OCI-LY3 (cell line): ENCODE measurements at regions not wholly inside any gene's neighbourhood (a gene's known extent, or its start where the extent isn't known, plus 50 kb on each side); places are given as distances from the start of the nearest gene placed in this dataset.

ENCODE experiments used
- H2AFZ ChIP-seq: fragments of 200-600, 300-600 bp; shearing (Covaris generic); 2 replicates; pipeline ENCODE4 v1.6.0; 2014; ENCODE audit warnings: antibody characterized with exemption, low read depth, low read length
- H3K27ac ChIP-seq: fragments of 200-600, 300-600 bp; sonication (generic); 2 replicates; pipeline ENCODE4 v1.5.1; 2014; ENCODE audit warnings: mild to moderate bottlenecking, low read length, moderate library complexity, mixed read lengths
- H3K27me3 ChIP-seq: fragments of 200-600, 300-600 bp; sonication (generic); 2 replicates; pipeline ENCODE4 v1.6.1; 2014; ENCODE audit warnings: low read depth, low read length, mixed read lengths
- H3K36me3 ChIP-seq: fragments of 200-600, 300-600 bp; sonication (generic); replicated peaks from 2 replicates; pipeline ENCODE3; 2014; ENCODE audit warnings: low read depth, low read length, mixed read lengths
- H3K4me1 ChIP-seq: fragments of 300-600, 200-600 bp; sonication (generic); 2 replicates; pipeline ENCODE4 v1.6.1; 2014; ENCODE audit warnings: low read length, mixed read lengths
- H3K4me2 ChIP-seq: fragments of 200-600, 300-600 bp; sonication (generic); 2 replicates; pipeline ENCODE4 v1.6.1; 2014; ENCODE audit warnings: low read length, mixed read lengths
- H3K4me3 ChIP-seq: fragments of 300-600, 200-600 bp; sonication (generic); 2 replicates; pipeline ENCODE4 v1.5.1; 2014; ENCODE audit warnings: antibody characterized with exemption, mild to moderate bottlenecking, low read length, moderate library complexity
- H3K79me2 ChIP-seq: fragments of 300-600, 200-600 bp; shearing (Covaris generic); 2 replicates; pipeline ENCODE4 v1.6.1; 2014; ENCODE audit warnings: mild to moderate bottlenecking, low read length, mixed read lengths
- H3K9ac ChIP-seq: fragments of 300-600, 200-600 bp; shearing (Covaris generic); 2 replicates; pipeline ENCODE4 v1.6.0; 2014; ENCODE audit warnings: mild to moderate bottlenecking, low read length, moderate library complexity
- H3K9me3 ChIP-seq: fragments of 200-600, 300-600 bp; shearing (Covaris generic); 2 replicates; pipeline ENCODE4 v1.6.1; 2014; ENCODE audit warnings: low read length, mixed read lengths; ENCODE audit not compliant: insufficient read depth
- H4K20me1 ChIP-seq: fragments of 200-600, 300-600 bp; sonication (generic); 2 replicates; pipeline ENCODE4 v1.6.1; 2016; ENCODE audit warnings: low read length, mixed read lengths; ENCODE audit not compliant: insufficient read depth
- EZH2phosphoT487 ChIP-seq: fragments of 200-600 bp; shearing (Covaris generic); IDR thresholded peaks from 2 replicates; pipeline ENCODE4 v1.6.1; 2018; ENCODE audit warnings: antibody characterized with exemption, mixed run types, low read depth
- TF ChIP-seq, protein P1 (sequence below): fragments of 200-600, 300-600 bp; sonication (generic); IDR thresholded peaks from 2 replicates; pipeline ENCODE4 v1.5.1; 2014; ENCODE audit warnings: antibody characterized with exemption, low read length, low read depth

DNA sequence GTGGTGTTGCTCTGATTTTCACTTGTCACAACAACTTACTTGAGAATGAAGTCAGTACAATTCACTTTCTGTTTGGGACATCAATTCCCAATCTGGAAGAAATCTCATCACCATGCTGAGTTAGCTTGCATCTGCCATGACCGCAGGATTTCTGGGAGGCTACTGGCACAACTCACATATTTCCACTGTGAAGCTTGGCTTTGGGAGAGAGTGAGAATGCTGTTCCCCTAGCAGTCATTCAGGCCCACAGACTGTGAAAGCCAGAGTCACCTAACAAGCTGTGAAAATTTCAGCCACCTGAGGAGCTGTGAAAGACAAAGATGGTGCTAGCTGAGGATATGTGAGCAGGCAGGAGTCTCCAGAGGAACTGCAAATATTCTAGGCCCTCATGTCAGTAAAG is 365.2 kb upstream of the TUSC1 start:
- TF ChIP-seq, protein P1, sequence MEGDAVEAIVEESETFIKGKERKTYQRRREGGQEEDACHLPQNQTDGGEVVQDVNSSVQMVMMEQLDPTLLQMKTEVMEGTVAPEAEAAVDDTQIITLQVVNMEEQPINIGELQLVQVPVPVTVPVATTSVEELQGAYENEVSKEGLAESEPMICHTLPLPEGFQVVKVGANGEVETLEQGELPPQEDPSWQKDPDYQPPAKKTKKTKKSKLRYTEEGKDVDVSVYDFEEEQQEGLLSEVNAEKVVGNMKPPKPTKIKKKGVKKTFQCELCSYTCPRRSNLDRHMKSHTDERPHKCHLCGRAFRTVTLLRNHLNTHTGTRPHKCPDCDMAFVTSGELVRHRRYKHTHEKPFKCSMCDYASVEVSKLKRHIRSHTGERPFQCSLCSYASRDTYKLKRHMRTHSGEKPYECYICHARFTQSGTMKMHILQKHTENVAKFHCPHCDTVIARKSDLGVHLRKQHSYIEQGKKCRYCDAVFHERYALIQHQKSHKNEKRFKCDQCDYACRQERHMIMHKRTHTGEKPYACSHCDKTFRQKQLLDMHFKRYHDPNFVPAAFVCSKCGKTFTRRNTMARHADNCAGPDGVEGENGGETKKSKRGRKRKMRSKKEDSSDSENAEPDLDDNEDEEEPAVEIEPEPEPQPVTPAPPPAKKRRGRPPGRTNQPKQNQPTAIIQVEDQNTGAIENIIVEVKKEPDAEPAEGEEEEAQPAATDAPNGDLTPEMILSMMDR, result no peak
- no peak for TF ChIP-seq EZH2phosphoT487
- Histone ChIP-seq H3K79me2 (no peaks in the 10 kb centered on the region), H2AFZ (no peak overlapping the region; the same call in 1 of the 2 replicates), H3K9ac (no peak overlapping the region), H3K4me3 (no peak overlapping the region), H3K36me3 (no peaks in the 10 kb centered on the region), H4K20me1 (no peaks in the 10 kb centered on the region), H3K27me3 (no peaks in the 10 kb centered on the region), H3K9me3 (no peaks in the 10 kb centered on the region; the same call in 1 of the 2 replicates), H3K4me2 (no peak overlapping the region), H3K4me1 (no peaks in the 10 kb centered on the region), H3K27ac (no peak overlapping the region)

DNA sequence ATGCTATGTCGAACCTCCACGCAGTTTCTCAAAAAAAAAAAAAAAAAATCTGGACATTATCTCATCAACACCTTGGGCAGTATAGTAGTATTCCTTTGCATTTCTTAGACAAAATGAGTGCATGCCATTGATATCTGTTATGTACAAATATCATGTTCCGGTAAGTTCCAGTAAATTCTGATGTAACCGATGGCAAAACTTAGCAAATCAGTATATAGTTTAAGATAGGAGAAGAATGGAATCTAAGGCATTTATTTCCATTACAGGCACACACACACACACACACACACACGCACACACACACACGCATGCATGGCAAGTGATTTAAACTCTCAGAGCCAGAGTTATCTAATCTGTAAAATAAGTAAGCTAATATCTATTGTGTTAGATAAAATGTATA is 356.5 kb upstream of the TUSC1 start:
- Histone ChIP-seq H3K79me2 (no peaks in the 10 kb centered on the region), H3K36me3 (no peaks in the 10 kb centered on the region), H3K27ac (no peak overlapping the region), H3K27me3 (no peaks in the 10 kb centered on the region), H3K4me3 (no peak overlapping the region), H3K4me2 (no peak overlapping the region), H2AFZ (no peak overlapping the region), H3K9ac (no peak overlapping the region), H3K9me3 (no peaks in the 10 kb centered on the region; the same call in 1 of the 2 replicates), H3K4me1 (no peaks in the 10 kb centered on the region), H4K20me1 (no peaks in the 10 kb centered on the region)
- TF ChIP-seq, protein P1, result no peak
- no peak for TF ChIP-seq EZH2phosphoT487

GRCh38 chr9:26033336-26033735 is 355.1 kb upstream of the TUSC1 start:
- H3K9ac ChIP-seq, result no peak overlapping the region
- H2AFZ ChIP-seq, result no peak overlapping the region
- no peak overlapping the region for H3K27ac ChIP-seq
- H3K27me3 ChIP-seq, result no peaks in the 10 kb centered on the region
- TF ChIP-seq EZH2phosphoT487, result no peak
- TF ChIP-seq, protein P1, result no peak
- no peaks in the 10 kb centered on the region for H3K4me1 ChIP-seq
- H4K20me1 ChIP-seq, result no peaks in the 10 kb centered on the region
- no peak overlapping the region for H3K4me2 ChIP-seq
- no peaks in the 10 kb centered on the region for H3K79me2 ChIP-seq
- no peak overlapping the region for H3K4me3 ChIP-seq
- no peaks in the 10 kb centered on the region for H3K36me3 ChIP-seq
- H3K9me3 ChIP-seq, result no peaks in the 10 kb centered on the region

DNA sequence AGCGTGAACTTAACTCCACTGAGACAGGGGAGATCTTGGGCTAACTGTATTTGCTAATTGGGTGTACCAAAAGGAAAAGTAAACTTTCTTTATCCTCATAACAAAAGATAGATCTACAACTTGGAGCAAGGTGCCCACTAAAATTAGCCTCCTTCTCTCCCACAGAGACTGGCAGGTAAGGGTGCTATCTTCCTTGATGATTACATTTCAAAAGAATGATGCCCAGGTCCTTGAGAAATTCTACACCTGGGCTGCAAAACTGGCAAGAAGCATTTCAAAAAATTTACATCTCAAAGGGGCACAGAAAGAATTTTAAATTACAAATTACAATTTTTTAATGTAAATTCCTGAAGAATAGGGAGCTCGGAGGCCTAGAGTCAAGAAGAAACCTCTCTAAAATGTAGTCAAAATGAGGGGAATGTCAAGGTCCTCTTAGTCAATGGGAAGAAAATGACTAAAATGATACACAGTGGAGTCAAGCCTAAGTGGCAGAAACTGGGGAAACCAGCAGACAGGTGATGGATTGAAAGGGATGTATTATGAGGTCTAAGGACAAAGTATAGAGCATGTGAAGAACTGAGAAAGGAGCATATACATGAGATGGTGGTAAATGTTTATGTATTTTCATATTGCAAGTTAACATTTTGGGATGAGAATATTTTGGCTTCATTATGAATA is 348.3 kb upstream of the TUSC1 start:
- Histone ChIP-seq H2AFZ (no peak overlapping the region), H3K79me2 (no peaks in the 10 kb centered on the region), H3K9ac (no peak overlapping the region), H4K20me1 (no peaks in the 10 kb centered on the region), H3K27ac (no peak overlapping the region), H3K9me3 (no peaks in the 10 kb centered on the region), H3K4me3 (no peak overlapping the region), H3K4me2 (no peak overlapping the region), H3K27me3 (no peaks in the 10 kb centered on the region), H3K36me3 (no peaks in the 10 kb centered on the region), H3K4me1 (no peaks in the 10 kb centered on the region)
- TF ChIP-seq, protein P1, result no peak
- TF ChIP-seq EZH2phosphoT487, result no peak
